AG10803 (cell line): ENCODE measurements at regions not wholly inside any gene's neighbourhood (a gene's known extent, or its start where the extent isn't known, plus 50 kb on each side); places are given as distances from the start of the nearest gene placed in this dataset.

Experiments
- DNase-seq: peaks from one replicate; pipeline ENCODE4 v3.0.0; 2010; ENCODE audit warnings: low read depth
- H3K4me3 ChIP-seq: 2 replicates; pipeline ENCODE4 v1.5.1; 2011; ENCODE audit warnings: mild to moderate bottlenecking, low read length, control low read depth
- CTCF ChIP-seq: conservative IDR thresholded peaks from 2 replicates; pipeline ENCODE4 v1.5.1; 2011; ENCODE audit warnings: mild to moderate bottlenecking, low read length, control low read depth, inconsistent platforms

GRCh38 chr3:176879710-176880109 lies 317.6 kb downstream of the TBL1XR1 start:
- no peak for TF ChIP-seq CTCF
- no peak overlapping the region for H3K4me3 ChIP-seq
- DNase-seq, result no peak

- no peak for TF ChIP-seq CTCF
- no peak overlapping the region for H3K4me3 ChIP-seq
- DNase-seq, result no peak
Observed at GRCh38 chr3:176873261-176873660, 324.0 kb downstream of the TBL1XR1 start.

GRCh38 chr3:176872771-176873209 lies 324.5 kb downstream of the TBL1XR1 start:
- no peak overlapping the region for H3K4me3 ChIP-seq
- DNase-seq, result peak; percentile 45
- TF ChIP-seq CTCF, result peak; percentile 90

- H3K4me3 ChIP-seq, result no peak overlapping the region
- no peak for DNase-seq
- TF ChIP-seq CTCF, result no peak
Observed at GRCh38 chr3:176870451-176870850, 326.8 kb downstream of the TBL1XR1 start.

GRCh38 chr3:176867681-176868663 lies 329.3 kb downstream of the TBL1XR1 start:
- H3K4me3 ChIP-seq, result no peak overlapping the region
- no peak for TF ChIP-seq CTCF
- DNase-seq, result no peak

GRCh38 chr3:176861137-176861536 lies 336.1 kb downstream of the TBL1XR1 start:
- DNase-seq, result no peak
- H3K4me3 ChIP-seq, result no peak overlapping the region
- no peak for TF ChIP-seq CTCF

- H3K4me3 ChIP-seq, result no peak overlapping the region
- DNase-seq, result no peak
- TF ChIP-seq CTCF, result no peak
Observed at GRCh38 chr3:176856721-176857120, 340.6 kb downstream of the TBL1XR1 start.
